ENCODE measurements at regions not wholly inside any gene's neighbourhood (a gene's known extent, or its start where the extent isn't known, plus 50 kb on each side); places are given as distances from the start of the nearest gene placed in this dataset.

GRCh38 chr11:45551191-45551713, 114.2 kb downstream of the CHST1 start:
- H3K4me1 ChIP-seq (ENCODE audit: control insufficient read depth, insufficient read depth, low read length): no peaks in the 10 kb centered on the region
- H3K9me3 ChIP-seq (ENCODE audit: control insufficient read depth, low read length): no peaks in the 10 kb centered on the region
- H3K9ac ChIP-seq (ENCODE audit: low read length): no peak overlapping the region
- H3K36me3 ChIP-seq (ENCODE audit: control insufficient read depth, insufficient read depth, low read length): no peaks in the 10 kb centered on the region
- no peak overlapping the region for H3K4me3 ChIP-seq (ENCODE audit: low read length)
- no peaks in the 10 kb centered on the region for H3K27me3 ChIP-seq (ENCODE audit: control insufficient read depth, insufficient read depth, low read length)

GRCh38 chr11:45549257-45549656, 116.2 kb downstream of the CHST1 start:
- no peaks in the 10 kb centered on the region for H3K4me1 ChIP-seq (ENCODE audit: control insufficient read depth, insufficient read depth, low read length)
- peaks cover 4% of the 10 kb centered on the region for H3K27me3 ChIP-seq (ENCODE audit: control insufficient read depth, insufficient read depth, low read length)
- H3K36me3 ChIP-seq (ENCODE audit: control insufficient read depth, insufficient read depth, low read length): no peaks in the 10 kb centered on the region
- no peak overlapping the region for H3K9ac ChIP-seq (ENCODE audit: low read length)
- no peak overlapping the region for H3K4me3 ChIP-seq (ENCODE audit: low read length)
- H3K9me3 ChIP-seq (ENCODE audit: control insufficient read depth, low read length): no peaks in the 10 kb centered on the region

- H3K4me1 ChIP-seq (ENCODE audit: control insufficient read depth, insufficient read depth, low read length): no peaks in the 10 kb centered on the region
- no peak overlapping the region for H3K4me3 ChIP-seq (ENCODE audit: low read length)
- H3K9me3 ChIP-seq (ENCODE audit: control insufficient read depth, low read length): no peaks in the 10 kb centered on the region
- no peaks in the 10 kb centered on the region for H3K36me3 ChIP-seq (ENCODE audit: control insufficient read depth, insufficient read depth, low read length)
- H3K9ac ChIP-seq (ENCODE audit: low read length): no peak overlapping the region
- H3K27me3 ChIP-seq (ENCODE audit: control insufficient read depth, insufficient read depth, low read length): peaks cover 4% of the 10 kb centered on the region
Observed at GRCh38 chr11:45546366-45546765, 119.1 kb downstream of the CHST1 start.

- H3K4me1 ChIP-seq (ENCODE audit: control insufficient read depth, insufficient read depth, low read length): no peaks in the 10 kb centered on the region
- no peaks in the 10 kb centered on the region for H3K36me3 ChIP-seq (ENCODE audit: control insufficient read depth, insufficient read depth, low read length)
- no peak overlapping the region for H3K4me3 ChIP-seq (ENCODE audit: low read length)
- peaks cover 4% of the 10 kb centered on the region for H3K27me3 ChIP-seq (ENCODE audit: control insufficient read depth, insufficient read depth, low read length)
- H3K9ac ChIP-seq (ENCODE audit: low read length): no peak overlapping the region
- H3K9me3 ChIP-seq (ENCODE audit: control insufficient read depth, low read length): no peaks in the 10 kb centered on the region
Observed at GRCh38 chr11:45544826-45545225, 120.6 kb downstream of the CHST1 start.

- H3K9me3 ChIP-seq (ENCODE audit: control insufficient read depth, low read length): no peaks in the 10 kb centered on the region
- H3K4me3 ChIP-seq (ENCODE audit: low read length): no peak overlapping the region
- no peaks in the 10 kb centered on the region for H3K4me1 ChIP-seq (ENCODE audit: control insufficient read depth, insufficient read depth, low read length)
- H3K36me3 ChIP-seq (ENCODE audit: control insufficient read depth, insufficient read depth, low read length): no peaks in the 10 kb centered on the region
- peaks cover 4% of the 10 kb centered on the region for H3K27me3 ChIP-seq (ENCODE audit: control insufficient read depth, insufficient read depth, low read length)
- no peak overlapping the region for H3K9ac ChIP-seq (ENCODE audit: low read length)
Observed at GRCh38 chr11:45543808-45544422, 121.5 kb downstream of the CHST1 start.

- Histone ChIP-seq H3K36me3 (ENCODE audit: control insufficient read depth, insufficient read depth, low read length) (no peaks in the 10 kb centered on the region), H3K4me3 (ENCODE audit: low read length) (no peak overlapping the region), H3K9me3 (ENCODE audit: control insufficient read depth, low read length) (no peaks in the 10 kb centered on the region), H3K4me1 (ENCODE audit: control insufficient read depth, insufficient read depth, low read length) (no peaks in the 10 kb centered on the region), H3K9ac (ENCODE audit: low read length) (no peak overlapping the region), H3K27me3 (ENCODE audit: control insufficient read depth, insufficient read depth, low read length) (peaks cover 4% of the 10 kb centered on the region)
Observed at GRCh38 chr11:45543081-45543480, 122.3 kb downstream of the CHST1 start.

GRCh38 chr11:45541693-45542434, 123.6 kb downstream of the CHST1 start:
- no peak overlapping the region for H3K4me3 ChIP-seq (ENCODE audit: low read length)
- H3K27me3 ChIP-seq (ENCODE audit: control insufficient read depth, insufficient read depth, low read length): peaks cover 4% of the 10 kb centered on the region
- no peak overlapping the region for H3K9ac ChIP-seq (ENCODE audit: low read length)
- H3K36me3 ChIP-seq (ENCODE audit: control insufficient read depth, insufficient read depth, low read length): no peaks in the 10 kb centered on the region
- H3K9me3 ChIP-seq (ENCODE audit: control insufficient read depth, low read length): no peaks in the 10 kb centered on the region
- no peaks in the 10 kb centered on the region for H3K4me1 ChIP-seq (ENCODE audit: control insufficient read depth, insufficient read depth, low read length)

GRCh38 chr11:45538939-45539338, 126.5 kb downstream of the CHST1 start:
- Histone ChIP-seq H3K36me3 (ENCODE audit: control insufficient read depth, insufficient read depth, low read length) (no peaks in the 10 kb centered on the region), H3K9me3 (ENCODE audit: control insufficient read depth, low read length) (no peaks in the 10 kb centered on the region)

GRCh38 chr11:45538363-45538762, 127.1 kb downstream of the CHST1 start:
- H3K9me3 ChIP-seq (ENCODE audit: control insufficient read depth, low read length): no peaks in the 10 kb centered on the region
- H3K4me1 ChIP-seq (ENCODE audit: control insufficient read depth, insufficient read depth, low read length): no peaks in the 10 kb centered on the region
- H3K9ac ChIP-seq (ENCODE audit: low read length): no peak overlapping the region
- H3K27me3 ChIP-seq (ENCODE audit: control insufficient read depth, insufficient read depth, low read length): peaks cover 3% of the 10 kb centered on the region
- H3K4me3 ChIP-seq (ENCODE audit: low read length): no peak overlapping the region
- no peaks in the 10 kb centered on the region for H3K36me3 ChIP-seq (ENCODE audit: control insufficient read depth, insufficient read depth, low read length)

More at GRCh38 chr11:45538939-45539338, 126.5 kb downstream of the CHST1 start:
- Histone ChIP-seq H3K4me3 (ENCODE audit: low read length) (no peak overlapping the region), H3K4me1 (ENCODE audit: control insufficient read depth, insufficient read depth, low read length) (no peaks in the 10 kb centered on the region), H3K27me3 (ENCODE audit: control insufficient read depth, insufficient read depth, low read length) (peaks cover 3% of the 10 kb centered on the region), H3K9ac (ENCODE audit: low read length) (no peak overlapping the region)

- Histone ChIP-seq H3K4me1 (ENCODE audit: control insufficient read depth, insufficient read depth, low read length) (no peaks in the 10 kb centered on the region), H3K36me3 (ENCODE audit: control insufficient read depth, insufficient read depth, low read length) (no peaks in the 10 kb centered on the region), H3K9me3 (ENCODE audit: control insufficient read depth, low read length) (no peaks in the 10 kb centered on the region), H3K27me3 (ENCODE audit: control insufficient read depth, insufficient read depth, low read length) (peaks cover 3% of the 10 kb centered on the region), H3K4me3 (ENCODE audit: low read length) (no peak overlapping the region), H3K9ac (ENCODE audit: low read length) (no peak overlapping the region)
Observed at GRCh38 chr11:45537614-45538013, 127.8 kb downstream of the CHST1 start.

- no peaks in the 10 kb centered on the region for H3K4me1 ChIP-seq (ENCODE audit: control insufficient read depth, insufficient read depth, low read length)
- no peak overlapping the region for H3K9ac ChIP-seq (ENCODE audit: low read length)
- no peaks in the 10 kb centered on the region for H3K36me3 ChIP-seq (ENCODE audit: control insufficient read depth, insufficient read depth, low read length)
- peaks cover 3% of the 10 kb centered on the region for H3K27me3 ChIP-seq (ENCODE audit: control insufficient read depth, insufficient read depth, low read length)
- no peak overlapping the region for H3K4me3 ChIP-seq (ENCODE audit: low read length)
- no peaks in the 10 kb centered on the region for H3K9me3 ChIP-seq (ENCODE audit: control insufficient read depth, low read length)
Observed at GRCh38 chr11:45535033-45535432, 130.4 kb downstream of the CHST1 start.

GRCh38 chr11:45534132-45534531, 131.3 kb downstream of the CHST1 start:
- no peak overlapping the region for H3K9ac ChIP-seq (ENCODE audit: low read length)
- no peaks in the 10 kb centered on the region for H3K4me1 ChIP-seq (ENCODE audit: control insufficient read depth, insufficient read depth, low read length)
- H3K36me3 ChIP-seq (ENCODE audit: control insufficient read depth, insufficient read depth, low read length): no peaks in the 10 kb centered on the region
- H3K27me3 ChIP-seq (ENCODE audit: control insufficient read depth, insufficient read depth, low read length): peaks cover 3% of the 10 kb centered on the region
- no peak overlapping the region for H3K4me3 ChIP-seq (ENCODE audit: low read length)
- no peaks in the 10 kb centered on the region for H3K9me3 ChIP-seq (ENCODE audit: control insufficient read depth, low read length)

Data from mucosa of stomach (tissue), 1 donor.